Lower leg skin (tissue), 3 donors: ENCODE measurements at regions not wholly inside any gene's neighbourhood (a gene's known extent, or its start where the extent isn't known, plus 50 kb on each side); places are given as distances from the start of the nearest gene placed in this dataset.

Experiments
- CTCF ChIP-seq, 3 donors: fragments of 450-650 bp; IDR thresholded peaks; one replicate each; pipeline ENCODE4 v1.5.1; 2016; ENCODE audit warnings: antibody characterized with exemption in 3 of 3, mild to moderate bottlenecking in 3 of 3, moderate library complexity in 2 of 3
- POLR2A ChIP-seq, 2 donors: fragments of 450-650 bp; IDR thresholded peaks; one replicate each; pipeline ENCODE4 v1.6.1; 2016 to 2017; ENCODE audit warnings: antibody characterized with exemption in 2 of 2, mild to moderate bottlenecking in 1 of 2, moderate library complexity in 1 of 2

- no peak for TF ChIP-seq POLR2A (IDR thresholded peaks at IDR 0.05)
- TF ChIP-seq CTCF (IDR thresholded peaks at IDR 0.05): no peak
Observed at GRCh38 chr9:38256461-38256860, 136.0 kb upstream of the ALDH1B1 start.
